ENCODE measurements at regions not wholly inside any gene's neighbourhood (a gene's known extent, or its start where the extent isn't known, plus 50 kb on each side); places are given as distances from the start of the nearest gene placed in this dataset.

DNA sequence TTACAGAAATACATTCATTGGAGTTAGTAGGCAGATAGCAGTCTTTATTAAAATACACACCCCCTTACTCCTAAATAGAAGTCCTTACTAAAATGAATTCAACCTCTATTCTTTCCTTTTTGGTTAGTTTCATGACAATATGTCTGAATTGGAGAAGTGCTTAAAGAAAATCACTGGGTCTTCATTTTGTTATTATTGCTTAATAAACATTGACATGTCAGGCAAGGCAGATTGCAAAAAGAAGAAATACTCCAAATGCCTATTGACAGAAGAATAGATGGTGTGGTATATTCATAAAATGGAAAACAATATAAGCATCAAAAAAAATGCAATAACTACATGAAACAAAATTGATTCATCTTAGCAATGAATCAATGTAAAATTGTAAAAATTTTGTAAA, 135.5 kb downstream of the TMEM26 start:
- H3K36me3 ChIP-seq (ENCODE audit: low read depth) = no peaks in the 10 kb centered on the region
- peaks cover 9% of the 10 kb centered on the region for H3K4me1 ChIP-seq (ENCODE audit: insufficient read depth)
- H4K20me1 ChIP-seq (ENCODE audit: insufficient read depth) = no peaks in the 10 kb centered on the region
- in situ Hi-C loops (cut with MboI) = no loop called here
- H3K27me3 ChIP-seq (replicated peaks; ENCODE audit: insufficient read depth) = no peaks in the 10 kb centered on the region
- TF ChIP-seq EZH2phosphoT487 (IDR thresholded peaks at IDR 0.05; ENCODE audit: insufficient read depth, low read depth) (no peak), EZH2 (IDR thresholded peaks at IDR 0.05; ENCODE audit: insufficient read depth, poor library complexity, severe bottlenecking) (no peak)
- H3K4me3 ChIP-seq = no peak overlapping the region
- H3K9me3 ChIP-seq (ENCODE audit: low read depth) = no peaks in the 10 kb centered on the region
- H2AFZ ChIP-seq = no peak overlapping the region
- H3F3A ChIP-seq (ENCODE audit: insufficient read depth) = peaks cover 7% of the 10 kb centered on the region; the same call in 1 of the 2 replicates
- no peaks in the 10 kb centered on the region for H3K9me2 ChIP-seq (ENCODE audit: insufficient read depth)
- no peak overlapping the region for H3K27ac ChIP-seq
- H3K79me2 ChIP-seq (ENCODE audit: insufficient read depth) = no peaks in the 10 kb centered on the region
- H3K4me2 ChIP-seq (ENCODE audit: unreplicated experiment) = no peak overlapping the region
- no peak for DNase-seq
- no peak overlapping the region for H3K9ac ChIP-seq

DNA sequence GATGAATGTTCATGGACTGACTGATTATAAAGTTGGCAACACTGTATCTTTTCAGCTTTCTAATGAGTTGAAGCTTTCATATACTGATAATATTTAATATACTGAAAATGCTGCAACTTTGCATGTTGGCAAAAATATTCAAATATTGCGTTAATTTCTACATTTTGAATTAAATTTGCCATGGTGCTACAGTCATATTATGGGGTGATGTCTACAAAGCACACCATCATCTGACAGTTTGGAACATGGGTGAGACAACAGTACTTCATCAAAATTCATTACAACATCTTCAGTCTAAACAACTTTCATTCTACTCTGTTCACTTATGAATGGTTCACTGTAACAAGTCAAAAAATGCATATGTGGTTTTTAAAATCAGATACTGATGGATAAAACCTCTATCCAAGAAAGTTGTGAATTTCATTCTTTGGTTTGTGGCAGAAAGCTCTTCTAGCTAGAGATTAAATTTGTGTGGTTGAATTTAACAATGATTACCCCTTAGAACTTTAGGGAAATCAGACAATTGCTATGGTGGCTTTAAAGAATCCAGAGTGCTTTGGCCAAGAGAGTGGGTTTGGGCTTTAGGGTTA, 136.4 kb downstream of the TMEM26 start:
- Histone ChIP-seq H3K4me2 (ENCODE audit: unreplicated experiment) (no peak overlapping the region), H3K9me2 (ENCODE audit: insufficient read depth) (no peaks in the 10 kb centered on the region), H3K36me3 (ENCODE audit: low read depth) (no peaks in the 10 kb centered on the region), H3K79me2 (ENCODE audit: insufficient read depth) (no peaks in the 10 kb centered on the region), H3K9ac (no peak overlapping the region), H3K9me3 (ENCODE audit: low read depth) (no peaks in the 10 kb centered on the region), H4K20me1 (ENCODE audit: insufficient read depth) (no peaks in the 10 kb centered on the region), H3K27me3 (replicated peaks; ENCODE audit: insufficient read depth) (no peaks in the 10 kb centered on the region), H3F3A (ENCODE audit: insufficient read depth) (peaks cover 7% of the 10 kb centered on the region; the same call in 1 of the 2 replicates), H2AFZ (no peak overlapping the region), H3K4me3 (no peak overlapping the region), H3K27ac (no peak overlapping the region), H3K4me1 (ENCODE audit: insufficient read depth) (peaks cover 9% of the 10 kb centered on the region)
- WGBS, 2 experiments (ENCODE audit: low coverage in 1 of 2, low lambda C conversion rate in 2 of 2, missing lambda C conversion rate in 2 of 2) = 81 to 90% methylated on average over 1 of the region's 1 CpG
- DNase-seq = no peak
- TF ChIP-seq EZH2 (IDR thresholded peaks at IDR 0.05; ENCODE audit: insufficient read depth, poor library complexity, severe bottlenecking) (no peak), EZH2phosphoT487 (IDR thresholded peaks at IDR 0.05; ENCODE audit: insufficient read depth, low read depth) (no peak)
- in situ Hi-C loops (cut with MboI) = no loop called here

DNA sequence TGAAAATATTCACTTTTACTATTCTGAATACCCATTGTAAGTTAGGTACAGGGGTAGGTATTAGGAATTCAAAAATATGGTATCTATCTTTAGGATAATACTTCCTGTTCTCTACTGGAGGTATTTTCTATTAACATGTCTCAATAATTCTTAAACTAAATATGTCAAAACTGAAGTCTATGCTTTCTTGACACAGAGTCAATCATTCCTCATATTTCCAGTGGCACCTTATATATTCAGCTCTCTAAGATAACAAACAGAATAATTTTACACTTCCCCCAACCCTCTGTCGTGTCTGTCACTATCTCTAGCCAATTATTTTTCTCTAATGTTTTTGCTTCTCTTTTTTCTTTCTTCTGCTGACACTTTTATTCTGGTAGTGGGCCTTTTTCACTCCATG, 138.9 kb downstream of the TMEM26 start:
- Histone ChIP-seq H3F3A (ENCODE audit: insufficient read depth) (peaks cover 7% of the 10 kb centered on the region; the same call in 1 of the 2 replicates), H2AFZ (no peak overlapping the region), H3K36me3 (ENCODE audit: low read depth) (no peaks in the 10 kb centered on the region), H3K9me2 (ENCODE audit: insufficient read depth) (no peaks in the 10 kb centered on the region), H3K4me1 (ENCODE audit: insufficient read depth) (peaks cover 9% of the 10 kb centered on the region), H3K27ac (no peak overlapping the region), H3K9me3 (ENCODE audit: low read depth) (no peaks in the 10 kb centered on the region), H4K20me1 (ENCODE audit: insufficient read depth) (no peaks in the 10 kb centered on the region), H3K27me3 (replicated peaks; ENCODE audit: insufficient read depth) (no peaks in the 10 kb centered on the region), H3K79me2 (ENCODE audit: insufficient read depth) (no peaks in the 10 kb centered on the region), H3K4me2 (ENCODE audit: unreplicated experiment) (no peak overlapping the region), H3K9ac (no peak overlapping the region), H3K4me3 (no peak overlapping the region)
- WGBS, 2 experiments (ENCODE audit: low coverage in 1 of 2, low lambda C conversion rate in 2 of 2, missing lambda C conversion rate in 2 of 2) = 70 to 82% methylated on average over 1 of the region's 1 CpG
- TF ChIP-seq EZH2phosphoT487 (IDR thresholded peaks at IDR 0.05; ENCODE audit: insufficient read depth, low read depth) (no peak), EZH2 (IDR thresholded peaks at IDR 0.05; ENCODE audit: insufficient read depth, poor library complexity, severe bottlenecking) (no peak)
- no peak for DNase-seq
- in situ Hi-C loops (cut with MboI) = no loop called here

DNA sequence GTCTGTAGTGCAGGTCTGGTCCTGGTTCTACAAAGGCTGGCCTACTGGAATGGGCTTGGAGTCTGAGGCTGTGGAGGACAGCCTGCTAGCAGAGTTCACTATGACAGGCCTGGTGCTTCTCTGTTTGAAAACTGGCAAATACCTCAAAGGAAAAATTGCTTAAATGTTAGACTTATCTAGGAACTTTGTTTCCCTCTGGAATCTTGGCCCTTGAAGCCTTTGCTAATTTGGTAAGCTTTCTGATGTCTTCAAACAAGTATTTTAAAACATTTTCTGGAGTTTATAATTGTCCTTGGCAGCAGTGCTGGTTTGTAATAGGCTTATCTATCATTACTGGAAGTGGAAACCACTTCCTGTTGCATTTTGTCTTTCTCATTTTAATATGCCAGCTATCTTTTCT, 139.7 kb downstream of the TMEM26 start:
- TF ChIP-seq EZH2 (IDR thresholded peaks at IDR 0.05; ENCODE audit: insufficient read depth, poor library complexity, severe bottlenecking) = no peak
- TF ChIP-seq EZH2phosphoT487 (IDR thresholded peaks at IDR 0.05; ENCODE audit: insufficient read depth, low read depth) = no peak
- no peaks in the 10 kb centered on the region for H3K79me2 ChIP-seq (ENCODE audit: insufficient read depth)
- H3K27ac ChIP-seq = no peak overlapping the region
- H2AFZ ChIP-seq = peak overlapping the region; percentile 14; the same call in 1 of the 2 replicates
- no peaks in the 10 kb centered on the region for H3K27me3 ChIP-seq (replicated peaks; ENCODE audit: insufficient read depth)
- H3K4me3 ChIP-seq = no peak overlapping the region
- H3F3A ChIP-seq (ENCODE audit: insufficient read depth) = peaks cover 7% of the 10 kb centered on the region; the same call in 1 of the 2 replicates
- H3K36me3 ChIP-seq (ENCODE audit: low read depth) = no peaks in the 10 kb centered on the region
- in situ Hi-C loops (cut with MboI) = no loop called here
- no peaks in the 10 kb centered on the region for H4K20me1 ChIP-seq (ENCODE audit: insufficient read depth)
- no peaks in the 10 kb centered on the region for H3K9me2 ChIP-seq (ENCODE audit: insufficient read depth)
- peaks cover 9% of the 10 kb centered on the region for H3K4me1 ChIP-seq (ENCODE audit: insufficient read depth)
- no peak overlapping the region for H3K9ac ChIP-seq
- peak; percentile 12 for DNase-seq
- no peak overlapping the region for H3K4me2 ChIP-seq (ENCODE audit: unreplicated experiment)
- H3K9me3 ChIP-seq (ENCODE audit: low read depth) = no peaks in the 10 kb centered on the region

GRCh38 chr10:61304746-61305145, 148.4 kb downstream of the TMEM26 start:
- Histone ChIP-seq H3K27ac (no peak overlapping the region; the same call in 1 of the 2 replicates), H3K9ac (no peak overlapping the region), H3K4me2 (ENCODE audit: unreplicated experiment) (peak overlapping the region; percentile 27), H3K9me2 (ENCODE audit: insufficient read depth) (no peaks in the 10 kb centered on the region), H4K20me1 (ENCODE audit: insufficient read depth) (no peaks in the 10 kb centered on the region), H3F3A (ENCODE audit: insufficient read depth) (peaks cover 13% of the 10 kb centered on the region), H2AFZ (no peak overlapping the region), H3K27me3 (replicated peaks; ENCODE audit: insufficient read depth) (no peaks in the 10 kb centered on the region), H3K79me2 (ENCODE audit: insufficient read depth) (no peaks in the 10 kb centered on the region), H3K36me3 (ENCODE audit: low read depth) (no peaks in the 10 kb centered on the region), H3K4me3 (no peak overlapping the region), H3K9me3 (ENCODE audit: low read depth) (no peaks in the 10 kb centered on the region), H3K4me1 (ENCODE audit: insufficient read depth) (peaks cover 29% of the 10 kb centered on the region)
- in situ Hi-C loops (cut with MboI) = no loop called here
- TF ChIP-seq EZH2 (IDR thresholded peaks at IDR 0.05; ENCODE audit: insufficient read depth, poor library complexity, severe bottlenecking) = no peak
- TF ChIP-seq EZH2phosphoT487 (IDR thresholded peaks at IDR 0.05; ENCODE audit: insufficient read depth, low read depth) = no peak
- 89 to 90% methylated on average over 3 of the region's 3 CpGs for WGBS, 2 experiments (ENCODE audit: low coverage in 1 of 2, low lambda C conversion rate in 2 of 2, missing lambda C conversion rate in 2 of 2)
- peak; percentile 16 for DNase-seq
